ENCODE measurements at regions not wholly inside any gene's neighbourhood (a gene's known extent, or its start where the extent isn't known, plus 50 kb on each side); places are given as distances from the start of the nearest gene placed in this dataset.

DNA sequence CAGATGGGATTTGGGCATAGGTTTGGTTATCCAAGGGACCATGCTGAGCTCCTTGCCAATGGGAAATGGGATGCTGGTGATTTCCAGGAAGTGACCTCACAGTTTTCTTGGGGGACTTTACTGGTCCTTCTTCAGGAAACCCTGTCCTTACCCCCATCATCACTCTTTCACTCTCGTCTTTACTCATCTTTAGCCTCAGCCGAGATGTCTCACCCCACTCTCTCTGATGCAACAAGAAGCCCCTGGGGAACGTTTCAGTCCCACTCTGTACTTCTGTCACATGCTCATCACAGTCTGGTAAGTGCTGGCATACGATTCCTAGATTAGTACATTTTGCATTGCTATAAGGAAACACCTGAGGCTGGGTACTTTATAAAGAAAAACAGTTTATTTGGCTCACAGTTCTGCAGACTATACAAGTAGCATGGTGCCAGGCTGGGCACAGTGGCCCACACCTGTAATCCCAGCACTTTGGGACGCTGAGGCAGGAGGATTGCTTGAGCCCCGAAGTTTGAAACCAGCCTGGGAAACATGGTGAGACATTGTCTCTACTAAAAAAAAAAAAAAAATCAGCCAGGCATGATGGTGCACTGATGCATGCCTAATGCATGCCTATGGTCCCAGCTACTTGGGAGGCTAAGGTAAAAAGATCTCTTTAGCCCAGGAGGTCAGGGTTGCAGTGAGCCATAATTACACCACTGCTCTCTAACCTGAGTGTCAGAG is 63.5 kb upstream of the VKORC1L1 start:
- no peak for DNase-seq

DNA sequence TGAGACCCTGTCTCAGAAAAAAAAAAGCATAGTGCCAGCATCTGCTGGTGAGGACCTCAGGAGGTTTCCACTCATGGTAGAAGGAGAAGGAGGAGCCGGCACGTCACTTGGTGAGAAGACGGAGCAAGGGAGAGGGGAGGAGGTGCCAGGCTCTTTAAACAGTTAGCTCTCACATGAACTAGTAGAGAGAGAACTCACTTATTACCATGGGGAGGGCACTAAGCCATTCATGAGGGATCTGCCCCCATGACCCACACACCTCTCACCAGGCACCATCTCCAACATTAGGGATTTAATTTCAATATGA is 62.9 kb upstream of the VKORC1L1 start:
- no peak for DNase-seq

DNA sequence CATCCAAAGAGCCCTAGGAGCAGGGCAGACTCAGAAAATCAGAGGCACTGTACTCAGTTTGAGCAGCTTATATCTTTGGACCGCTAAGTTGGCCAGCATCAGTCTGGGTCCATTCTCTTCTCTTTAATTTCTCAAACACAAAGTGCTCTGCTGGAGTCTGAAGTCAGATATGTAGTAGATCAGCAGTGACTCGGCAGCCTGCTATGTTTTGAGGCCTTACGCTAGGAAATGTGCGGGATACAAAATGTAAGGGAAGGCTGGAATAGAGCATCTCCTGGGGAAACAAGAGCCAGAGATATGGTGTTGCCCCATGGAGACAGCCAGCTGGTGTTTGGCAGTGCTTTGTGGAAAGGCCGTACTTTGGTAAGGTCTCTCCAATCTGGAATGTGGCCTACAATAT is 60.6 kb upstream of the VKORC1L1 start:
- DNase-seq, result peak; percentile 7

DNA sequence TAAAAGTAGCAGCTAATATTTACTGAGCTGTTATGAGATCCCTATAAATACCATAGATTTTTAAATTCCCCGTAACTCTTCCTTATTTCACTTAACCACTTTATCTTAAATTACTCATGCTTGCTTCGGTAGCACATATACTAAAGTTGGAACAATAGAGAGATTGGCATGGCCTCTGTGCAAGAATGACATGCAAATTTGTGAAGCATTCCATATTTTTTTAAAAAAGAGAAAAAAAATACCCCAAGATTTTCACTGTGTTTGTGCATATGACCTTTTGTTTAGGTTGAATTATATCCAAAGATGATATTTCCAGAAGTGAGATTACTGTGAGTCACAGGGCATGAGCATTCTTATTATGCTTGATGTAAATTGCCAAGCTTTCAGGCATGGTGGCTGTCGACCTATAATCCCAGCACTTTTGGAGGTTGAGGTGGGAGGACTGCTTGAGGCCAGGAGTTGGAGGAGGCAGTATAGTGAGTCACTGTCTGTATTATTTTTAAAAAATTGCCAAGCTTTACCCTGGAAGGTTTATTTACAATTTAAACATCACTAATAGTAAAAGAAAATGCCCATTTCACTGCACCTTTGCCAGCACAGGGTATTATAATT is 58.2 kb upstream of the VKORC1L1 start:
- DNase-seq, result peak; percentile 60

DNA sequence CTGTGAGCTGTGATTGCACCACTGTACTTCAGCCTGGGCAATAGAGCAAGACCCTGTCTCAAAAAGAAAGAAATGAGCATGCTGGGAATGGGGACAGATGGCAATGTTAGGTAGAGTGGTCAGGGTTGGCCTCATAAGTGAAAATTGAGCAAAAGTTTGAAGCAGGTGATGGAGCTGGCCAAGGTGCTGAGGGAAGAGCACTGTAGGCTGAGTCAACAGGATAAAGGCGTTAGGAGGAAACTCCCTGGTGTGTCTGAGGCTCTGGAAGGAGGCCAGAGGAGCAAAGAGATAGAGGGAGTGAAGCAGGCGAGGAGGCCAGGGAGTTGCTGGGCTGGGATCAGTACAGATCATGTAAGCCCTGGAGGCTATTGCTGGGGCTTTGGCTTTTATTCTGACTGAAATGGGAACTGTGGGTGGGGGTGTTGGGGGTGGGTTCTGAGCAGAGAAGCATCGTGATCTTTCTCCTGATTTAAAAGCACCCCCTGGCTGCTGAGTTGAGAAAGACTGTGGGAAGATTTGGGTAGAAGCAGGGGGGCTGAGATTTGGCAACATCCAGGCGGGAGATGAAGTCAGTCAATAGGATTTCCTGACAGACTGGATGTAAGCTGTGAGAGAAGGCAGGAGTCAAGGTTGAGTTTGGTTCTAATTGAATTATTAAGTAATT is 52.5 kb upstream of the VKORC1L1 start:
- DNase-seq, result peak; percentile 14
